K562 (cell line): ENCODE measurements at regions not wholly inside any gene's neighbourhood (a gene's known extent, or its start where the extent isn't known, plus 50 kb on each side); places are given as distances from the start of the nearest gene placed in this dataset.
A peak's percentile ranks its signal among the peaks of the same experiment; 100 is the strongest.

Source experiments
- ATAC-seq: fragments of 200-7000 bp; cut with Tn5 transposase; 3 replicates; pipeline ENCODE4 v1.9.1; 2020; ENCODE audit warnings: moderate library complexity
- BruUV-seq: library from RNA; stranded (reverse); fragments of 400-500 nt; replicated peaks from 2 replicates; lab custom pipeline; 2021; lab: Mats Ljungman, UMichigan
- CTCF ChIA-PET: fragments of 300-600 bp; formaldehyde crosslinking; extraction: SDS; loops from one replicate; lab custom pipeline; 2021; ENCODE audit warnings: low intra/inter-chr PET ratio; lab: Yijun Ruan, JAX
- POLR2A ChIA-PET: fragments of 300-600, 350-650 bp; sonication (Branson Sonifier 250); formaldehyde crosslinking; extraction: SDS; loops from one replicate; lab custom pipeline; 2021; ENCODE audit warnings: antibody characterized with exemption, inconsistent platforms; lab: Yijun Ruan, JAX
- DNase-seq, 4 experiments: peaks; one replicate each; pipeline versions ENCODE4 v3.0.0 to v3.0.0-alpha.2; 2011 to 2018; ENCODE audit warnings: low spot score in 3 of 4, mixed read lengths in 3 of 4; ENCODE audit errors: extremely low read depth in 1 of 4
- FAIRE-seq: peaks from 2 replicates; lab custom pipeline; 2011; peaks lifted over from hg19 to GRCh38; lab: Jason Lieb, UNC
- H2AFZ ChIP-seq: 2 replicates; pipeline ENCODE4 v1.6.0; 2011; ENCODE audit warnings: low read depth, low read length, control low read depth, inconsistent platforms
- H3K27ac ChIP-seq: fragments of 200-600 bp; 3 replicates; pipeline ENCODE4 v1.8.0; 2011; ENCODE audit warnings: low read depth, mild to moderate bottlenecking, control low read depth, inconsistent platforms, low read length, moderate library complexity, mixed read lengths; ENCODE audit errors: extremely low read depth
- H3K27me3 ChIP-seq, 2 experiments: fragments of 300-600 bp in 1 of 2; 2 replicates in 1 of 2; 3 replicates in 1 of 2; pipeline versions ENCODE4 v1.6.0 to v1.8.0; 2011; ENCODE audit warnings: inconsistent platforms in 2 of 2, low read length in 2 of 2, mild to moderate bottlenecking in 1 of 2, mixed read lengths in 1 of 2, moderate library complexity in 1 of 2; ENCODE audit not compliant: control insufficient read depth in 2 of 2, insufficient read depth in 2 of 2
- H3K36me3 ChIP-seq: fragments of 300-600 bp; 3 replicates; pipeline ENCODE4 v1.8.0; 2011; ENCODE audit warnings: mild to moderate bottlenecking, low read length, inconsistent platforms; ENCODE audit not compliant: control insufficient read depth, insufficient read depth
- H3K4me1 ChIP-seq, 2 experiments: fragments of 200-600 bp in 1 of 2; replicated peaks in 1 of 2; 2 replicates in 1 of 2; 3 replicates in 1 of 2; pipeline versions ENCODE4 v1.5.1 to v1.8.0; 2011; ENCODE audit warnings: inconsistent platforms in 2 of 2, low read length in 2 of 2, mild to moderate bottlenecking in 1 of 2, mixed read lengths in 1 of 2, moderate library complexity in 1 of 2; ENCODE audit not compliant: control insufficient read depth in 2 of 2, insufficient read depth in 2 of 2
- H3K4me2 ChIP-seq: 2 replicates; pipeline ENCODE4 v1.6.1; 2011; ENCODE audit warnings: low read length, control low read depth, inconsistent platforms, mixed read lengths; ENCODE audit not compliant: insufficient read depth
- H3K4me3 ChIP-seq: fragments of 200-600 bp; sonication (generic), shearing (Covaris generic); 2 replicates; pipeline ENCODE4 v1.5.1; 2016; ENCODE audit warnings: control low read depth, inconsistent platforms
- H3K79me2 ChIP-seq: fragments of 200-600 bp; 3 replicates; pipeline ENCODE4 v1.8.0; 2011; ENCODE audit warnings: low read length, inconsistent platforms; ENCODE audit not compliant: control insufficient read depth, insufficient read depth
- H3K9ac ChIP-seq, 2 experiments: 2 replicates each; pipeline versions ENCODE4 v1.6.0 to v1.6.1; 2011; ENCODE audit warnings: low read depth in 2 of 2, low read length in 2 of 2, control low read depth in 1 of 2, inconsistent platforms in 1 of 2, mild to moderate bottlenecking in 1 of 2, mixed read lengths in 1 of 2; ENCODE audit not compliant: insufficient read depth in 1 of 2
- H3K9me1 ChIP-seq: one replicate; pipeline ENCODE4 v1.6.0; 2011; ENCODE audit warnings: inconsistent platforms, mild to moderate bottlenecking, low read length, moderate library complexity; ENCODE audit not compliant: control insufficient read depth, insufficient read depth
- H3K9me3 ChIP-seq: replicated peaks from 2 replicates; pipeline ENCODE4 v1.5.1; 2011; ENCODE audit warnings: low read depth, low read length, inconsistent platforms; ENCODE audit not compliant: control insufficient read depth, insufficient read depth
- H4K20me1 ChIP-seq: replicated peaks from 2 replicates; pipeline ENCODE4 v1.6.1; 2011; ENCODE audit warnings: low read length, inconsistent platforms, mixed read lengths; ENCODE audit not compliant: control insufficient read depth, insufficient read depth
- ELF2 ChIP-seq: fragments of 250-450 bp; sonication (Bioruptor Pico); IDR thresholded peaks from 2 replicates; pipeline ENCODE4 v1.5.0; 2021; ENCODE audit warnings: mild to moderate bottlenecking
- FOXO4 ChIP-seq: fragments of 450-650 bp; formaldehyde crosslinking; IDR thresholded peaks from 2 replicates; pipeline ENCODE4 v1.4.0; 2020; ENCODE audit warnings: mild to moderate bottlenecking, moderate library complexity
- GABPB2 ChIP-seq: fragments of 250-450 bp; sonication (Bioruptor Pico); conservative IDR thresholded peaks from 2 replicates; pipeline ENCODE4 v1.5.1; 2021; ENCODE audit warnings: mild to moderate bottlenecking
- HDAC2 ChIP-seq: fragments of 450-650 bp; IDR thresholded peaks from 2 replicates; pipeline ENCODE4 v1.6.1; 2016; ENCODE audit warnings: mild to moderate bottlenecking
- HNRNPH1 ChIP-seq: fragments of 200-400 bp; formaldehyde crosslinking; optimal IDR thresholded peaks from 2 replicates; pipeline ENCODE3; 2017; ENCODE audit warnings: low read depth, mild to moderate bottlenecking, low read length, moderate library complexity
- HNRNPL ChIP-seq: fragments of 200-400 bp; formaldehyde crosslinking; IDR thresholded peaks from 2 replicates; pipeline ENCODE4 v1.6.1; 2017; ENCODE audit warnings: low read depth, mild to moderate bottlenecking, low read length
- NONO ChIP-seq, 2 experiments: fragments of 200-400 bp in 1 of 2; fragments of 450-650 bp in 1 of 2; formaldehyde crosslinking in 1 of 2; IDR thresholded peaks; 2 replicates each; pipeline ENCODE4 v1.6.1; 2017; ENCODE audit warnings: low read depth in 2 of 2, mild to moderate bottlenecking in 2 of 2, moderate library complexity in 2 of 2, low read length in 1 of 2
- POLR2AphosphoS5 ChIP-seq: IDR thresholded peaks from 2 replicates; pipeline ENCODE4 v1.6.1; 2011; ENCODE audit warnings: mild to moderate bottlenecking, low read depth, low read length, moderate library complexity; ENCODE audit not compliant: control insufficient read depth, insufficient read depth
- POLR3A ChIP-seq: IDR thresholded peaks from 2 replicates; pipeline ENCODE4 v1.6.1; 2011; ENCODE audit warnings: borderline replicate concordance, mild to moderate bottlenecking, moderate library complexity; ENCODE audit not compliant: insufficient read length, insufficient read depth; ENCODE audit errors: extremely low read depth
- YY1 ChIP-seq, 3 experiments: IDR thresholded peaks; 2 replicates each; pipeline ENCODE4 v1.6.1; 2011; ENCODE audit warnings: low read length in 2 of 3, mild to moderate bottlenecking in 2 of 3, moderate library complexity in 2 of 3, borderline replicate concordance in 1 of 3, control low read depth in 1 of 3, low read depth in 1 of 3; ENCODE audit not compliant: insufficient read depth in 3 of 3, insufficient replicate concordance in 2 of 3, control insufficient read depth in 1 of 3, insufficient read length in 1 of 3; ENCODE audit errors: extremely low read depth in 1 of 3
- ZNF121 ChIP-seq: sonication (generic); formaldehyde crosslinking; conservative IDR thresholded peaks from 2 replicates; pipeline ENCODE4 v1.8.0; 2022; ENCODE audit warnings: missing genetic modification reagents
- ZNF584 ChIP-seq: fragments of 200-800 bp; sonication (Bioruptor generic); IDR thresholded peaks from 2 replicates; pipeline ENCODE4 v1.6.1; 2016; ENCODE audit warnings: low read depth, mild to moderate bottlenecking, missing genetic modification characterization, missing compliant biosample characterization
- WGBS: fragments of 100-300 bp; shearing (Covaris generic); methylation state at CpG from one replicate; pipeline ENCODE4 v1.1.6; 2016; ENCODE audit warnings: low coverage, mixed read lengths; ENCODE audit not compliant: insufficient coverage; ENCODE audit errors: missing lambda C conversion rate; 5-methylcytosine and 5-hydroxymethylcytosine counted together
- in situ Hi-C: fragments of 300-500 bp; cut with MboI; formaldehyde crosslinking; loops from 4 replicates; pipeline ENCODE4 v1.15.0; 2018; ENCODE audit warnings: inconsistent platforms, mixed read lengths
- intact Hi-C: fragments of 100-400 bp; cut with micrococcal nuclease; formaldehyde crosslinking; loops from 2 replicates; pipeline ENCODE4 v1.14.2; 2022

- no peak for TF ChIP-seq ELF2
Measured at GRCh38 chr18:73274812-73275621, 407.2 kb upstream of the NETO1 start (continued).

- TF ChIP-seq HDAC2 (no peak), ZNF584 (CRISPR knock-in tag) (no peak), FOXO4 (CRISPR knock-in tag) (no peak), GABPB2 (CRISPR knock-in tag) (no peak), POLR3A (no peak), NONO (IDR thresholded peaks at IDR 0.05; ENCODE audit: low read depth in 2 of 2, low read length in 1 of 2) (no peak), YY1 (IDR thresholded peaks at IDR 0.05; ENCODE audit: borderline replicate concordance in 1 of 3, control insufficient read depth in 1 of 3, extremely low read depth in 1 of 3, insufficient read depth in 3 of 3, insufficient read length in 1 of 3, insufficient replicate concordance in 2 of 3, low read depth in 1 of 3, low read length in 2 of 3) (no peak), HNRNPL (no peak), ZNF121 (CRISPR knock-in tag) (no peak), POLR2AphosphoS5 (no peak), HNRNPH1 (no peak)
- intact Hi-C loops (no loop called here), in situ Hi-C loops (no loop called here)
- Histone ChIP-seq H3K27ac (no peak overlapping the region), H3K79me2 (no peaks in the 10 kb centered on the region), H3K9me3 (no peaks in the 10 kb centered on the region), H3K9me1 (no peaks in the 10 kb centered on the region), H3K36me3 (no peaks in the 10 kb centered on the region), H3K4me2 (no peak overlapping the region), H3K4me3 (no peak overlapping the region), H3K9ac (no peak overlapping the region), H3K4me1 (no peaks in the 10 kb centered on the region), H3K27me3 (no peaks in the 10 kb centered on the region), H4K20me1 (no peaks in the 10 kb centered on the region), H2AFZ (0 out of 2 replicates have a peak overlapping the region, but pooled peaks have one; percentile 52)
- ATAC-seq (no peak), DNase-seq (no peak), FAIRE-seq (no peak)
- ChIA-PET POLR2A (interaction anchor here (1.2 kb wide), 1 partner anchor 19 kb away, joined by 3 read pairs; no protein-coding TSS in a partner anchor), CTCF (no interaction called here)
- WGBS, result 27% methylated on average over 10 of the region's 10 CpGs
- BruUV-seq, result no TSS peak
Measured at GRCh38 chr18:73270920-73271634, 403.3 kb upstream of the NETO1 start.
